Keratinocyte (primary cell): ENCODE measurements at regions not wholly inside any gene's neighbourhood (a gene's known extent, or its start where the extent isn't known, plus 50 kb on each side); places are given as distances from the start of the nearest gene placed in this dataset.

ENCODE experiments used
- EZH2 ChIP-seq: IDR thresholded peaks from one replicate; pipeline ENCODE4 v1.6.1; 2012; ENCODE audit warnings: inconsistent platforms, mild to moderate bottlenecking, low read length, moderate library complexity
- TF ChIP-seq, protein P1 (sequence below), 3 experiments: IDR thresholded peaks in 1 of 3; conservative IDR thresholded peaks in 1 of 3; optimal IDR thresholded peaks in 1 of 3; 2 replicates in 2 of 3; 3 replicates in 1 of 3; pipeline versions ENCODE3 to v1.5.1; 2011; ENCODE audit warnings: low read length in 3 of 3, mild to moderate bottlenecking in 3 of 3, moderate library complexity in 2 of 3, control low read depth in 1 of 3, inconsistent platforms in 1 of 3; ENCODE audit not compliant: insufficient read depth in 2 of 3; ENCODE audit errors: extremely low read depth in 1 of 3

DNA sequence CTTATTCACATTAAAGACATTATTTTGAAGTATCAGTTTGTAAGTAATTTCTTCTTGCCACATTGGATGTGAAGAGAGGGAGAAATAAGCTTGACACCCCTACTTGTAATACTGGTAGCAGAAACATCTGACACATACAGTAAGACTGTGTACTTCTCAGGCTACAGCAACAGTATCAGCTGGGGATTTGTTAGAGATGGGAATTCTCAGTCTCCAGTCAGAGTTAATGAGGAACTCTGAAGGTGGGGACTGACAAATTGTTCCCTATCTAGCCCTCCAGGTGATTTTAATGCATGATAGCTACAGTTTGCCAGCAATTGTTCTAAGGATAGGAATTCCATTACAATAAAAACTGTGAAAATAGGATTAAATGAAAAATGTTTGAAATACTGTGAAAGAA, 524.8 kb downstream of the PRR16 start:
- TF ChIP-seq, protein P1, sequence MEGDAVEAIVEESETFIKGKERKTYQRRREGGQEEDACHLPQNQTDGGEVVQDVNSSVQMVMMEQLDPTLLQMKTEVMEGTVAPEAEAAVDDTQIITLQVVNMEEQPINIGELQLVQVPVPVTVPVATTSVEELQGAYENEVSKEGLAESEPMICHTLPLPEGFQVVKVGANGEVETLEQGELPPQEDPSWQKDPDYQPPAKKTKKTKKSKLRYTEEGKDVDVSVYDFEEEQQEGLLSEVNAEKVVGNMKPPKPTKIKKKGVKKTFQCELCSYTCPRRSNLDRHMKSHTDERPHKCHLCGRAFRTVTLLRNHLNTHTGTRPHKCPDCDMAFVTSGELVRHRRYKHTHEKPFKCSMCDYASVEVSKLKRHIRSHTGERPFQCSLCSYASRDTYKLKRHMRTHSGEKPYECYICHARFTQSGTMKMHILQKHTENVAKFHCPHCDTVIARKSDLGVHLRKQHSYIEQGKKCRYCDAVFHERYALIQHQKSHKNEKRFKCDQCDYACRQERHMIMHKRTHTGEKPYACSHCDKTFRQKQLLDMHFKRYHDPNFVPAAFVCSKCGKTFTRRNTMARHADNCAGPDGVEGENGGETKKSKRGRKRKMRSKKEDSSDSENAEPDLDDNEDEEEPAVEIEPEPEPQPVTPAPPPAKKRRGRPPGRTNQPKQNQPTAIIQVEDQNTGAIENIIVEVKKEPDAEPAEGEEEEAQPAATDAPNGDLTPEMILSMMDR (optimal IDR thresholded peaks at IDR 0.05 in 1 of 3, IDR thresholded peaks at IDR 0.05 in 1 of 3, conservative IDR thresholded peaks at IDR 0.05 in 1 of 3; ENCODE audit: extremely low read depth in 1 of 3, insufficient read depth in 2 of 3, low read length in 3 of 3): no peak
- no peak for TF ChIP-seq EZH2
